ENCODE measurements at regions not wholly inside any gene's neighbourhood (a gene's known extent, or its start where the extent isn't known, plus 50 kb on each side); places are given as distances from the start of the nearest gene placed in this dataset.

DNA sequence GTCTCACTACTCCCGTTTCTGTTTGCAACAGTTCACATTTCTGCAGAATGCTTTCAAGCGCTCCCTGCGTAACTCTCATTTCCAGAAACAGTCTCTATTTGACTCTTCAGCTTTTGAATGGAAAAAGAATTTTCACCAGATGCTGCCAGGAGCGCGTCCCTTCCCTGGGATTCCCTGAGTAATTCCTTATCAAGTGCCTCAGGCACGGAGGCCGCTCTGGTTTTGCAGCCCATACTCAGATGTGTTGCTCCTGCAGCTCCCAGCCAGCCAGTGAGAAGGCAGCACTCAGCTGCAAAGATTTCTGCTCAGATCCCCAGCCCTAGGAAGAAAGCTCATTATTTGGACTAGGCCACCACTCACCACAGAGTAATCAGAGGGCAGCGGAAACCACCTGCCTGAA is 161.1 kb upstream of the CHST15 start:
- Histone ChIP-seq H3K36me3 (ENCODE audit: control insufficient read depth in 2 of 2, insufficient read depth in 1 of 2, low read length in 2 of 2) (no peaks in the 10 kb centered on the region), H3K4me1 (ENCODE audit: control insufficient read depth, insufficient read depth, low read length) (no peaks in the 10 kb centered on the region), H3K4me3 (ENCODE audit: low read depth, low read length) (no peak overlapping the region), H3K9me3 (ENCODE audit: control insufficient read depth, insufficient read depth, low read depth, low read length) (no peaks in the 10 kb centered on the region), H3K27ac (ENCODE audit: extremely low read depth, low read depth, low read length) (no peak overlapping the region)
- TF ChIP-seq KLF8 (tag by site-specific recombination; IDR thresholded peaks at IDR 0.05) (no peak), ZNF2 (tag by site-specific recombination; IDR thresholded peaks at IDR 0.05) (no peak), ZNF664 (tag by site-specific recombination; IDR thresholded peaks at IDR 0.05) (no peak), ZNF600 (tag by site-specific recombination; IDR thresholded peaks at IDR 0.05) (no peak), ZNF624 (tag by site-specific recombination; IDR thresholded peaks at IDR 0.05) (no peak), ZNF48 (tag by site-specific recombination; IDR thresholded peaks at IDR 0.05) (no peak), ZNF24 (tag by site-specific recombination; IDR thresholded peaks at IDR 0.05) (no peak), ZNF555 (tag by site-specific recombination; conservative IDR thresholded peaks at IDR 0.05) (no peak), GFI1B (tag by site-specific recombination; IDR thresholded peaks at IDR 0.05) (no peak), ZNF658 (tag by site-specific recombination; IDR thresholded peaks at IDR 0.05) (no peak), ZNF335 (tag by site-specific recombination; conservative IDR thresholded peaks at IDR 0.05) (no peak), ZNF211 (tag by site-specific recombination; IDR thresholded peaks at IDR 0.05; ENCODE audit: low read depth) (no peak), ZBTB17 (tag by site-specific recombination; IDR thresholded peaks at IDR 0.05) (no peak), ZNF366 (tag by site-specific recombination; conservative IDR thresholded peaks at IDR 0.05) (no peak)
- TF ChIP-seq, protein P1, sequence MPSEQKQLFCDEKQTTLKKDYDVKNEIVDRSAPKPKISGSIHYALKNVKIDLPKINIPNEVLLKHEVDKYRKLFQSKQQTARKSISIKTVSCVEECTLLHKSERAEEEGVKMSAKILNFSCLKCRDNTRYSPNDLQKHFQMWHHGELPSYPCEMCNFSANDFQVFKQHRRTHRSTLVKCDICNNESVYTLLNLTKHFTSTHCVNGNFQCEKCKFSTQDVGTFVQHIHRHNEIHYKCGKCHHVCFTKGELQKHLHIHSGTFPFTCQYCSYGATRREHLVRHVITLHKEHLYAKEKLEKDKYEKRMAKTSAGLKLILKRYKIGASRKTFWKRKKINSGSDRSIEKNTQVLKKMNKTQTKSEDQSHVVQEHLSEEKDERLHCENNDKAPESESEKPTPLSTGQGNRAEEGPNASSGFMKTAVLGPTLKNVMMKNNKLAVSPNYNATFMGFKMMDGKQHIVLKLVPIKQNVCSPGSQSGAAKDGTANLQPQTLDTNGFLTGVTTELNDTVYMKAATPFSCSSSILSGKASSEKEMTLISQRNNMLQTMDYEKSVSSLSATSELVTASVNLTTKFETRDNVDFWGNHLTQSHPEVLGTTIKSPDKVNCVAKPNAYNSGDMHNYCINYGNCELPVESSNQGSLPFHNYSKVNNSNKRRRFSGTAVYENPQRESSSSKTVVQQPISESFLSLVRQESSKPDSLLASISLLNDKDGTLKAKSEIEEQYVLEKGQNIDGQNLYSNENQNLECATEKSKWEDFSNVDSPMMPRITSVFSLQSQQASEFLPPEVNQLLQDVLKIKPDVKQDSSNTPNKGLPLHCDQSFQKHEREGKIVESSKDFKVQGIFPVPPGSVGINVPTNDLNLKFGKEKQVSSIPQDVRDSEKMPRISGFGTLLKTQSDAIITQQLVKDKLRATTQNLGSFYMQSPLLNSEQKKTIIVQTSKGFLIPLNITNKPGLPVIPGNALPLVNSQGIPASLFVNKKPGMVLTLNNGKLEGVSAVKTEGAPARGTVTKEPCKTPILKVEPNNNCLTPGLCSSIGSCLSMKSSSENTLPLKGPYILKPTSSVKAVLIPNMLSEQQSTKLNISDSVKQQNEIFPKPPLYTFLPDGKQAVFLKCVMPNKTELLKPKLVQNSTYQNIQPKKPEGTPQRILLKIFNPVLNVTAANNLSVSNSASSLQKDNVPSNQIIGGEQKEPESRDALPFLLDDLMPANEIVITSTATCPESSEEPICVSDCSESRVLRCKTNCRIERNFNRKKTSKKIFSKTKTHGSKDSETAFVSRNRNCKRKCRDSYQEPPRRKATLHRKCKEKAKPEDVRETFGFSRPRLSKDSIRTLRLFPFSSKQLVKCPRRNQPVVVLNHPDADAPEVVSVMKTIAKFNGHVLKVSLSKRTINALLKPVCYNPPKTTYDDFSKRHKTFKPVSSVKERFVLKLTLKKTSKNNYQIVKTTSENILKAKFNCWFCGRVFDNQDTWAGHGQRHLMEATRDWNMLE (tag by site-specific recombination; conservative IDR thresholded peaks at IDR 0.05; ENCODE audit: low read depth), result no peak
- TF ChIP-seq, protein P2, sequence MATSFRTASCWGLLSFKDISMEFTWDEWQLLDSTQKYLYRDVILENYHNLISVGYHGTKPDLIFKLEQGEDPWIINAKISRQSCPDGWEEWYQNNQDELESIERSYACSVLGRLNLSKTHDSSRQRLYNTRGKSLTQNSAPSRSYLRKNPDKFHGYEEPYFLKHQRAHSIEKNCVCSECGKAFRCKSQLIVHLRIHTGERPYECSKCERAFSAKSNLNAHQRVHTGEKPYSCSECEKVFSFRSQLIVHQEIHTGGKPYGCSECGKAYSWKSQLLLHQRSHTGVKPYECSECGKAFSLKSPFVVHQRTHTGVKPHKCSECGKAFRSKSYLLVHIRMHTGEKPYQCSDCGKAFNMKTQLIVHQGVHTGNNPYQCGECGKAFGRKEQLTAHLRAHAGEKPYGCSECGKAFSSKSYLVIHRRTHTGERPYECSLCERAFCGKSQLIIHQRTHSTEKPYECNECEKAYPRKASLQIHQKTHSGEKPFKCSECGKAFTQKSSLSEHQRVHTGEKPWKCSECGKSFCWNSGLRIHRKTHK (tag by site-specific recombination; IDR thresholded peaks at IDR 0.05), result no peak
- TF ChIP-seq, protein P3, sequence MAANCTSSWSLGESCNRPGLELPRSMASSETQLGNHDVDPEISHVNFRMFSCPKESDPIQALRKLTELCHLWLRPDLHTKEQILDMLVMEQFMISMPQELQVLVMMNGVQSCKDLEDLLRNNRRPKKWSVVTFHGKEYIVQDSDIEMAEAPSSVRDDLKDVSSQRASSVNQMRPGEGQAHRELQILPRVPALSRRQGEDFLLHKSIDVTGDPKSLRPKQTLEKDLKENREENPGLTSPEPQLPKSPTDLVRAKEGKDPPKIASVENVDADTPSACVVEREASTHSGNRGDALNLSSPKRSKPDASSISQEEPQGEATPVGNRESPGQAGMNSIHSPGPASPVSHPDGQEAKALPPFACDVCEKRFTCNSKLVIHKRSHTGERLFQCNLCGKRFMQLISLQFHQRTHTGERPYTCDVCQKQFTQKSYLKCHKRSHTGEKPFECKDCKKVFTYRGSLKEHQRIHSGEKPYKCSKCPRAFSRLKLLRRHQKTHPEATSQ (tag by site-specific recombination; IDR thresholded peaks at IDR 0.05), result no peak
- TF ChIP-seq, protein P4, sequence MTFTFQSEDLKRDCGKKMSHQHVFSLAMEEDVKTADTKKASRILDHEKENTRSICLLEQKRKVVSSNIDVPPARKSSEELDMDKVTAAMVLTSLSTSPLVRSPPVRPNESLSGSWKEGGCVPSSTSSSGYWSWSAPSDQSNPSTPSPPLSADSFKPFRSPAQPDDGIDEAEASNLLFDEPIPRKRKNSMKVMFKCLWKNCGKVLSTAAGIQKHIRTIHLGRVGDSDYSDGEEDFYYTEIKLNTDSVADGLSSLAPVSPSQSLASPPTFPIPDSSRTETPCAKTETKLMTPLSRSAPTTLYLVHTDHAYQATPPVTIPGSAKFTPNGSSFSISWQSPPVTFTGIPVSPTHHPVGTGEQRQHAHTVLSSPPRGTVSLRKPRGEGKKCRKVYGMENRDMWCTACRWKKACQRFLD (tag by site-specific recombination; IDR thresholded peaks at IDR 0.05), result no peak
- ChIA-PET CTCF (interaction anchor here (0.6 to 1.5 kb wide), 2 partner anchors 134 to 157 kb away, joined by 3 to 6 read pairs; no protein-coding TSS in a partner anchor), POLR2A (no interaction called here)

Data from HEK293 (cell line).